MV-4-11 (cell line): ENCODE measurements at regions not wholly inside any gene's neighbourhood (a gene's known extent, or its start where the extent isn't known, plus 50 kb on each side); places are given as distances from the start of the nearest gene placed in this dataset.
"Not testable (repeated sequence)": the region's sequence is repeated elsewhere in the genome, so short reads cannot be mapped to it uniquely, and the experiment has no call there.

Experiments
- DNase-seq: peaks from one replicate; lab custom pipeline; 2025; lab: John Stamatoyannopoulos, UW

DNA sequence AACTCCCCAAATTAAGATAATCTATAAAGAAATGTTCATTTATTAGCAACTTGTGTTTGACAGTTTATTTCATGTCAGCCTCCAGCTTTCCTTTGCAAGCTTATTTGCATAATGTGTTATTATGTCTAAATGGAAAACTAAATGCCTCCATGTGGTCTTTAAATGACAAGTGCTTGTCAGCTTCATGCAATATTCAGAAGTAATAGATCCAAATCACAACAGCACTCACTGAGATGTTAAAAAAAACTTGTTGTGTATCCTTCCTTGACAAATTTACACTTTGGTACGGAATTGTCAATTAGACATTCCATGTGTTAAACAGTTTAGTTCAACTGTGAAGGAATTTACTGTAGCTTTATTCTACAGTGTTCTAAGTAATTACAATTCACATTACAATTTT lies 124.4 kb upstream of the PTBP2 start:
- no peak for DNase-seq

- DNase-seq = no peak
Observed at GRCh38 chr1:96598416-96599168, 123.0 kb upstream of the PTBP2 start.

- not testable (repeated sequence) for DNase-seq
Observed at GRCh38 chr1:96604620-96605019, 117.0 kb upstream of the PTBP2 start.

DNA sequence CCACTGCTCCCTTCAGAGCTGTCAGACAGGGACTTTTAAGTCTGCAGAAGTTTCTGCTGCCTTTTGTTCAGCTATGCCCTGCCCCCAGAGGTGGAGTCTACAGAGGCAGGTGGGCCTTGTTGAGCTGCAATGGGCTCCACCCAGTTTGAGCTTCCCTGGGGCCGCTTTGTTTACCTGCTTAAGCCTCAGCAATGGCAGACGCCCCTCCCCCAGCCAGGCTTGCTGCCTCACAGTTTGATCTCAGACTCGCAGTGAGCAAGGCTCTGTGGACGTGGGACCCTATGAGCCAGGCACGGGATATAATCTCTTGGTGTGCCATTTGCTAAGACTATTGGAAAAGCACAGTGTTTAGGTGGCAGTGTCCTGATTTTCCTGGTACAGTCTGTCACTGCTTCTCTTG lies 104.2 kb upstream of the PTBP2 start:
- not testable (repeated sequence) for DNase-seq

DNA sequence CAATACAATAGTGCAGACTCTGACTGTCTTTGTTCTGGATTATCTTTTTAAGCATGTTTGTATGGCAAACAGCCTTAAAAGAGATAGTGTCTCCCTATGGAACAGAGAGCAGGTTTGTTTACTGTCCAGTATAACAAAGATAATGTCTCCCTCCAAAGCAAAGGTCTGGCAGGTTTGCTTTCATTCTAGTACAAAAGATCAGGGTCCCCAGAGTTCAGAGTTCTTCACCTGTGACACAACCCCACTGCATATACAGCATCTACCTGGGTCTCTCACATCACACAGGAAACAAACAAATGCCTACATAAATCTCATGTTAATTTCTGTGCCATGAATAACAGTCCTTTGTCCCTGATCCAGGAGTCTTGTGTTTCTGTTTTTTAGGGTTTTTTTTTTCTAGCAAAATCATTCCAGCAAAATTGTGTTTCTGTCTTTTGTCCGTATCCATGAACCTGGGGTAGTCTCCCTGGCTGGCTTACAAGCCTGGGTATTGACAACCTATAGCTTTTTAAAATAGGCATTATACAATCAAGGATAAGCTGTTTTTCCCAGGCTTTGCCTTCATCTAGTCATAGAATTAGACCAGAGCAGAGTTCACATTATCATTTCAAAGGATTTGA lies 89.4 kb upstream of the PTBP2 start:
- no peak for DNase-seq

DNA sequence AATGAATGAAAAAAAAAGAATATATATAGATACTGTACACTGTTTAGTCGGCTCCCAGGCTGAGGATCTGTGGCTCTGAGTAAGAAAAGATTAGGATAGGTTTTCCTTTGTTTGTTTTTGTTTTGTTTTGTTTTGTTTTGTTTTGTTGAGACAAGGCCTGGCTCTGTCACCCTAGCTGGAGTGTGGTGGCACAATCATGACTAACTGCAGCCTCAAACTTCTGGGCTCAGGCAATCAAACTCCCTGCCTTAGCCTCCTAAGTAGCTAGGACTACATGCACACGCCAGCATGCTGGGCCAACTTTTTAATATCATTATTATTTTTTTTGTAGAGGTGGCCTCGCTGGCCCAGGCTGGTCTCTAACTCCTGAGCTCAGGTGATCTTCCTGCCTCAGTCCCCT lies 87.9 kb upstream of the PTBP2 start:
- DNase-seq = no peak

GRCh38 chr1:96634883-96635282 lies 86.7 kb upstream of the PTBP2 start:
- no peak for DNase-seq

DNA sequence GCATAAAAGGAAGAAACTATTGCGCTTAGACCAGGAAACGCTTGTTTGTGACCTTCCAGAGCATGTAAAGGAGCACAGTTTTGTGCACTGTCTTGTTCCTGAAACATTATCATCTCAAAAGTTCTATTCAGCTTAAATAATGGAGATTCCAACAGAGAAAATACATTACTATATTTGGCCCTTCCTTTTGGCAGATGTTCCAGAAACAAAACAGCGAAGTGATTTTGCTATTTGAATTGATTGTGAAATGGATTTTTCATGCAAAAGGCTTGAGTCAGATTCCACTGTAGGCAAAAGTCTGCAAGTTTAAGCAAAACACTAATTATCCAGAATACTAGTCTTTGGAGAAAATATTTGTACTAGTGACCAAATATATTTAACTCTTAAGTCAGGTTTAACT lies 80.3 kb upstream of the PTBP2 start:
- DNase-seq = no peak

GRCh38 chr1:96643519-96643918 lies 78.1 kb upstream of the PTBP2 start:
- DNase-seq = no peak

GRCh38 chr1:96649301-96649700 lies 72.3 kb upstream of the PTBP2 start:
- DNase-seq = no peak

- no peak for DNase-seq
Observed at GRCh38 chr1:96651517-96651916, 70.1 kb upstream of the PTBP2 start.

DNA sequence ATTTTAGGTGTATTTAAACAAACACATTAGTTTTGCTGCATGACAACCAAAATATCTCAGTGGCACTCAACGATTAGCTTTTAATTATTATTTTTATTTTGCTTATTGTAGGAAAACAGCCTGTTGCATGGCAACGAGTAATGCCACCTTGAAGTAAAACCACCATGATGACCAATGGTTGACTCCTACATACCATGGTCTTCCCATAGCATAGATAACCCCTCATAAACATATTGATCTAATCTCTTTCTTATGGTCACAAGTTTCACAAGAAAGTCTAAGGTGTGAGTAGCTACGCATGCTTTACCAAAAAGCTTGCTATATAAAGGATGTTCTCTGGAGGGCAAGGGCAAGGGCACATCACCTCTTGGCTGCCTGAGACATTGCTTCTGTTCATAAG lies 61.5 kb upstream of the PTBP2 start:
- no peak for DNase-seq

GRCh38 chr1:96660503-96660902 lies 61.1 kb upstream of the PTBP2 start:
- no peak for DNase-seq
